ENCODE measurements at regions not wholly inside any gene's neighbourhood (a gene's known extent, or its start where the extent isn't known, plus 50 kb on each side); places are given as distances from the start of the nearest gene placed in this dataset.

DNA sequence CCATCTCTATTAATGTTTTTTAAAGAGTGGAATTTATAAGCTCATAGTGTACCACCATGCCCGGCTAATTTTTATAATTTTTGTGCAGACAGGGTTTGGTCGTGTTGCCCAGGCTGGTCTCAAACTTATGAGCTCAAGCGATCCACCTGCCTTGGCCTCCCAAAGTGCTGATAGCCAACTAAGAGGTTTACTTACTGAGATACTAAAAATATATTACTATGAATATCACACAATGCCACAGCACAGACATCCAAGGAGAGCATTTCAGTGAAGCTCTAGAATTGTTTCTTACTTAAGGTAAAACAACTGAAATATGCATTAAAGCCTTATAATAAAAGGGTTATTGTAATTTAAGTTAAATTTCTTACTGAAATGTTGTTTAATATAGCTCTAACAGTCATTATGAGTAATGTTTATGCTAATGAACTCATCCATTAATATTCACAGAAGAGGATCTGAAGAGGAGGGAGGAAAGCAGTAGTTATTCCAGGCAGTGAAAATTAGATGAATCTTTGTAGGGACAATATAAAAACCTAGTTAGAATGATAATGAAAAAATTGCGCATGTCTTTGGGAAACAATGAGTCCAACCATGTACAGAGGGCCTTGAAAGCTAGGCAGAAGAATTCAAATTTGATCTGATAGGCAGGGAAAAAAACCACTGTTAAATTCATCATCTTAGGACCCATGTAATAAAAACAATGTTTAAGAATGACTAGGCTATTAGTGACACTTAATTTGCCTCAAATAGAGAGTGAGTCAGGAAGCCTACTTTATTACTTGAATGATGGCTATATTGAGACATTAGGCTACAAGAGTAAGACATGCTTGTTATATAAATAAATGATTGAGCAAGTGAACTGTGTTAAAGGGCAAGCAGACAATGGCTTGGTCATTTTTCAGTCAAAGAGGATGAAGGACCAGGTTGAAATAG, 99.2 kb downstream of the SLC41A2 start:
- DNase-seq = no peak

DNA sequence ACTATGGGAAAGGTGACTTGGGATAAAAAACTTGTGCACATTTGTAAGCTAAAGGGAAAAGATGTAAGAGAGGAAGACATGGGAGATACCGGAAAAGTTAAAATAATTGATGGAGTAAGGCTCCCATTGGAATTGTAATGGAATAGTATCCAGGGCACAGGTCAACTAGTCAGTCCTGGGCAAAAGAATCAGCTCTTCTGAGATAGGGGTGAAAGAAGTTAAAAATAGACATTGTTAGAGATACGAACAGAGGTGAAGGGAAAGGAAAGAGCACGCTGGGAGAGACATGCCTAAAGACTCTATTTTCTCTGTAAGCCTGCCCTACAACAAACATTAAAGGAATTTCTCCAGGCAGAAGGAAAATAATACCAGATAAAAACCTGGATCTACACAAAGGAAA, 101.6 kb downstream of the SLC41A2 start:
- no peak for DNase-seq

DNA sequence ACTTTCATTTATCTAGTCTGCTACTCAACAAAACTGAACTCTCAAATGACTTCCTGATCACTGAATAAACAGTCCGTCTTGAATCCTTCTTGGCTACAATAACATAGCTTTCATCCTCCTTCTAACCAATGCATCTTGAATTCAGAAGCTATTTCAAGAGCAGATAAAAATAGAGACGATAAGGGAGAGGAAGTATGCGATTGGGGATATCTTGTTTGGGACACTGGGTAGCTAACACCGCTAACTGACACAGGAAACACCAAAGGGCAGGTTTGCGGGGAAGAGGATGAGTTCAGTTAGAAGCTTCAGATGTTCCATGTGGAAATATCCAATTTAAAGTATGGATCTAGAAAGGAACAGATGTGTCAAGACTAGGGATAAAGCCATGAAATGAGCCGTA, 102.5 kb downstream of the SLC41A2 start:
- no peak for DNase-seq

DNA sequence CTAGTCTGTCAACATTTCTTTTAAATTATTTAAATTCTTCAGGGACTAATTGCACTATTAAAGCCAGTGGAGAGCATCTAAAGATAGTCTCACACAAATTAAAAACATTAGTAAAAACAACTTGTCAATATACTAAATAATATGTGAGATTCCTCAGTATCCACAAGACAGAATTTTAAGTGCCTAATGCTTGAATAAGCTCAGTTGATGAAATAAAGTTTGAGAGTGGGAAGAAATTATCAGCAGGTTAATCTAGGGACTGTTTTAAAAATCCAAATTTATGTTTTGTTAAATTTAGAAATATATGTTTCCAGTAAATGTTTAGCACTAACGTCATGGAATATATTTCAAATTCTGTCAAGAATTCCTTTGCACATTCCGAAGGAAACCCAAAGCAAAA, 105.2 kb downstream of the SLC41A2 start:
- no peak for DNase-seq

DNA sequence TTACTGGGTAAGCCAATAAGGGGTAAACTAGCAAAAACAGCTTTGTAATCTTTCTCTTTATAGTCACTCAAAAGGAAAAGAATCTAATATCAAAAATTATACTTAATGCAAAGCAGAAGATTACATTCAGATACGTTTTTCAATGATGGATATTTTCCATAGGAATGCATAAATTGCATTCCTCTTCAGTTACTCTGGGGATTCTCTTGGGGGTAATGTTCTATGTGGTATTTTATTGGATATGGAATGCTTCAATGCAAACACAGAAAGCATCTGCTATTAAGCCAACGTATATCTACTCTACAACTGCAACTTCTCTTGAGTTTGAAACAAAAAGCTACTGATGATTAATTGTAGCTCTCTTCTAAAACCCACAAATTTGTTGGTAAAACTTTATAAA, 106.0 kb downstream of the SLC41A2 start:
- DNase-seq = no peak

DNA sequence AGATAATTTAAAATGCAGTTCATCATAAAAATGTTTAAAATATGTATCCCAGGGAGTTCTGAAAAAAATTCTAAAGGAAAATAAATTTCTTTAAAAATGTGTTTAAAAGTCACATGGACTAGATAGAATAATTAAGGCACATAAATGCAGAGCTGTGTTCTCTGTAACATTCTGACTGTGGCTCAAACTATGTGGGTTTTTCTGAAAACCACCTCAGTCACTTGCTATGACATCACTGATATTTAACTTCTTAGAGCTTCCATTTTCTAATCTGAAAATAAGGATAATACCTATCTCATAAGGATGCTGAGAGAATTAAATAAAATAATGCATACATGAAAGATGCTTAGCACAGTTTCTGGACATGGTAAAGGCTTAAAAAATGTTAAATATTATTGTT, 107.3 kb downstream of the SLC41A2 start:
- DNase-seq = no peak

DNA sequence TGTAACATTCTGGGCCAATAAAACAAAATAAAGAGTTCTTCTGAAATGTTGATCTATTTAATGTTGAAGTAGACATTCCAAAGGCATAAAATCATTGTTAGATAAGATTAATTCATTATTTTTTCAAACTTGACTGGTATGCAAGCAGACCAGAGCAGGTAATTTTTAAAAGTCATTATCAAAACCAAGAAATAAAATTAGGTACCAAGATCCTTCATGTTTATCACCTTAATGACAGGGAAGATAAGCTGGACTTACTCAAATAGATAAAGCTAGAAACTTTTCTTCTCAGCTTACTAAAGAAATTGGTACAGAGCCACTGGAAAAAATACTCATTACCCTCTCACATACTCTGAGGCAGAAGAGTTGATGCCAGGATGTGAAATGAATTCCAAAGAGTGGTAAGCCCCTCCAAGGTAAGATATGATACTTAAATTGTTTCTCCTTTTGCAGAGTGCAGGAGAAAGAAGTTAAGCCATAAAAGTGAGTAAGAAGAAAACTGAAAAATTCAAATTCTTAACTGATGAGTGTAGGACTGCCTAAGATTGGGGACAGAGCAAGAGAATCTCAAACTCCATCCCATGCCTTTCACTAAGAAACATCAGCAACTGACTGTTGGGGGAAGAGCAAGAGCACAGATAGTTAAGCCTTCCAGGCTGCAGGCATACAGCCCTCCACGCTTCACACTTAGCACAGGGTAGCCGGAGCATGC, 111.9 kb downstream of the SLC41A2 start:
- DNase-seq = no peak

DNA sequence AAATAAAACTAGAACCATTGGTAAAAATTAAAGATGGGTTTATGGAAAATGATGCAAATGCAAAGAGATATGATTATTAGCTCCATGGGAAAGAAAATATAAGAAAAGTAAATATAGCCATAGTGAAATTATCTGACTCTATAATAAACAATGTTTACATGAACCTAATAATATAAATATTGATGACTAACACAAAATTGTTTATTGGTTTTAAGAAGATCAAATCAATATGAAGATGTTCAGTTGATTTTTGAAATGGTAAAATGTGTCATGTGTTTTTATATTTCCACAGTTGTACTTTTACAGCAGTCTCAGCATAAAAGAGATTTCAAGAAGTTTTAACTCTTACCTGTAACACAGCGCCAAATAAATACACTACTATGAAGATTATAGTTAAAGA, 114.0 kb downstream of the SLC41A2 start:
- DNase-seq = no peak

DNA sequence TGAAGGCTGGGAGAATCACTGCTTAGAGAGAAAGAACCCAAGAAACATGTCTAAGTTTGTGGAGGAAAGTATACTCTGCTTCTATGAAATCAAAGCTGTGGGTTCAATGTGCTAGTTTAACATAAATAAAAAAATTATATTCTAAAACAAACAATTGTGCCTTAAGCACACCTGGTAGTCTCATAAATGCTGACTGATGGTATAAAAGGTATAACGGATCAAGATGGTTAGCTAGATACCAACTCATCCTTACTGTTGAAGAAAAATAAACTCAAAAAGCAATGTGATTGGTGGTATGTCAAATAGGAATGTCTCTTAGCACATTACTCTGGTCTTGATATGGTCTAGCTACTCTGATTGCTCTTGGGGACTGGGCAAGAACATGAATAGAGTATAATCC, 117.8 kb downstream of the SLC41A2 start:
- no peak for DNase-seq

DNA sequence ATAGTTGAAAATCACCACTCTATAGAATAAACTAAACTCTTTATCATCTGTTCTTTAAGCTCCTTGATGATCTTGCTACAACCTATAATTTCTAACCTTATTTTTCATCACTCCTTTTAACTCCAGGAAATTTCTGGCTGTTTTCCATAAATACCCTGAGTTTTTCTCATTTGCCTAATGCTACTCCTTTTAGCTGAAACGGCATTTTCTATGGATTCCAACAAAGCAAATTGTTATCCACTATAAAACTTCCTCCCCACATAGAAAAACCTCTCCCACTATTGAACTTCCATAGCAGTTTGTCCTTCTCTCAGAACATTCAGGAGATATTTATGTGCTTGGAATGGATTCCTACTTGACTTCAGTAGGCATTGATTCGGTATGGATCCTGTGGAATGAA, 122.8 kb downstream of the SLC41A2 start:
- DNase-seq = no peak

DNA sequence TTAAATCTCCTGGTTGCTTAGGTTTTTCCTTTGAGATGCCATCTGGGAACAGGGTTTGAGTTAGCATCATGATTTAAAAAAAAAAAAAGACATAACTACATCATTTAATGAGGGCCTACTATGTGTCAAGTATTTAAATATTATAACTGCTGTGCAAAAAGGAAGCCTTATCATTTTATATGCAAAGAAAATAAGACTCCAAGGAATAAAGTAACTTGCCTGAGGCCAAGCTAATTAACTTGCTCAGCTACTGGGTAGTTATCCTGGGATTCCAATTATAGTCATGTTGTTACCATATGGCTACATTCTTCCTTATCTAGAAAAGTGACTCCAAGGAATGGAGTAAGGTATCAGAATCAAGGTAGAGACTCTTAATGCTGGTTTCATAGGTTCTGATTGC, 123.5 kb downstream of the SLC41A2 start:
- no peak for DNase-seq

DNA sequence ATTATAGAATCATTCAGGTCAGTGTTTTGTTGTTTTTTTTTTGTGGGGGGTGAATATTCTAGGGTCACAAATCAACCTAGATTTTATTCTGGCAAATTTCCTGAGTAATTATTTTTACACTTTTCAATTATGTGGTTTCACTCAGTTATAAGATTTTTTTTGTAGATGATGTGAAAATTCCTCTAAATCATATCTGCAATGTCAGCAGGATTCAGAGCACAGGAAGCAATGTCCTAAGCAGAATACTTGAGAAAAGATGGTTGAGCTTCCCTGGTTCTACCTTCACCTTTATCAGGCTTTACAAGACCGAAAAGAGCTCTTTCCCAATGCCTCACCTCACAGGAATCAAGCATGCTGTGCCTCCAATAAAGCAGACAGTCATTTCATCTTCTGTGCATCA, 124.3 kb downstream of the SLC41A2 start:
- DNase-seq = no peak

DNA sequence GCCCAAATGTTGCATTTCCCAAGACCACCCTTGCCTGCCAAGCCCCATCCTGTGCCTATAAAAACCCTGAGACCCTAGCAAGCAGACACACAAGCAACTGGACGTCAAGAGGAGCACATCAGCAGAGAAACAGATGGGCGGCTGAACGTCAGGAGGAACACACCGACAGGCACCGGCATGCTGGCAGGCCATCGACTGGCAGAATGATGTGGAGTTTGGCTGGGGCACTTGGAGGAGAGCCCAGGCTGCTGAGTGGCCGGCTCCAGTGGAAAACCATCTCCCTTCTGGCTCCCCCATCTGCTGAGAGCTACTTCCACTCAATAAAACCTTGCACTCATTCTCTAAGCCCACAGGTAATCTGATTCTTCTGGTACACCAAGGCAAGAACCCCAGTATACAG, 130.1 kb downstream of the SLC41A2 start:
- DNase-seq = no peak

DNA sequence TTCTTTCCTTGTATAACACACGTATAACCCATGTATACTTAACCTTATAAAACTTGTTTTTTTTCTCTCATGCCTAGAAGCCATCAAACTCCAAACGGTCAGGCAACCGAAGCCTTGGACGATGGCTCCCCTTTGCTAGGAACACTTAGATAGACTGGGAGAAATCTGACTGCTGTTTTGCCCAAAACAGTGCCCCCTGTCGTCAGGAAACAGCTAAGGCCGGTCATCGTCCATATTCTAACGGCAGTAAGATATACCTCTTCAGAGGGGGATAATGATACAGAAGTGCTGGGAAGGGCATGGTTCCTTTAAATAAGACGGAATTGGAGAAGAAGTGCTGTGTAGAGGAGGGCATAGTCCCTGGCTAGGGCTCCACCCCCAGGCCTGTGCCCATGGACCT, 130.5 kb downstream of the SLC41A2 start:
- no peak for DNase-seq

DNA sequence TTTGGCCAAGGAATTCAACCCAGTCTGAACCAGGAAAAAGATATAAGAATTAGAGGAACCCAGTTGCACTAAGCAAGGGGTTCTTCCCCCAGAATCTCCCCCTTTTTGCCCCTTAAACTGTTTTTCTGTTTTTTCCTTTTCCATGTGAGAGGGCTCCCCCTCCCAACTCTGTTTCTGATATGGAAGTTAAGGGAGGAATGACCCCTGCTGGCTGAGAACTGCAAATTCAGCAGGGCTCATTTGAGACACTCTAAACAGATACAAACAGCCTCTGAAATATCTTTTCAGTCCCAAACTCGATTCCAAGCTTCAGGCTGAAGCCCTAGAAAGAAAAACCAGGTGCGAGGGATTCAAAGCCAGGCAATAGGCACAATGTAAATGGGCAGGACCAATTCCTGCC, 132.7 kb downstream of the SLC41A2 start:
- DNase-seq = peak; percentile 17

DNA sequence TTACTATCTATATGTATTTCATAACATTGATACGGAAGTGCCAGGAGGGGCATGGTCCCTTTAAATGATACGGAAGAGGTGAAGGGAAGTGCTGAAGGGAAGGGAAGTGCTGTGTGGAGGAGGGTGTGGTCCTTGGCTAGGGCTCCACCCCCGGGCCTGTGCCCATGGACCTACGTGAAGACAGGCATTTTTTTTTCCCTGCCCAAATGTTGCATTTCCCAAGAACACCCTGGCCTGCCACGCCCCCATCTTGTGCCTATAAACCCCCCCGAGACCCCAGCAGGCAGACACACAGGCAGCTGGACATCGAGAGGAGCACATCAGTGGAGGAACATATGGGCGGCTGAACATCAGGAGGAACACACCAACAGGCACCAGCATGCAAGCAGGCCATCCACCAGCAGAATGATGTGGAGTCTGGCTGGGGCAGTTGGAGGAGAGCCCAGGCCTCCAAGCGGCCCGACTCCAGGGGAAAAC, 134.1 kb downstream of the SLC41A2 start:
- no peak for DNase-seq

DNA sequence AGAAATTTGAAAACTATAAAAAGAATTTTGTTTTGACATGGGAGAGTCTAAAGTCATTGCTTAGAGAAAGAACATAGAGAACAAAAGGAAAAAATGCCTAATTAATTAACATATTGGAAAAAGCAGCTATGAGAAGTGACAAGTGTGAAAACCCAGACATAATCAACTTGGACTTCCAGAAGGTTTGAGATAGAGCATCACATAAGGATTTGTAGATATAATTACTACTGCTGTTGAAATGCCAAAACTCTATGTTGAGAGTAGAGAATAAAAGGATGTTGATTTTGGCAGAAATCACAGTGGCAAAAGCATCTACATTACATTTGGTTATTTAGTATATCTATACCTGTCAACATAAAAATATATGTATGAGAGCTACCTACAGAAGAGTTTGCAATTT, 135.1 kb downstream of the SLC41A2 start:
- DNase-seq = no peak

DNA sequence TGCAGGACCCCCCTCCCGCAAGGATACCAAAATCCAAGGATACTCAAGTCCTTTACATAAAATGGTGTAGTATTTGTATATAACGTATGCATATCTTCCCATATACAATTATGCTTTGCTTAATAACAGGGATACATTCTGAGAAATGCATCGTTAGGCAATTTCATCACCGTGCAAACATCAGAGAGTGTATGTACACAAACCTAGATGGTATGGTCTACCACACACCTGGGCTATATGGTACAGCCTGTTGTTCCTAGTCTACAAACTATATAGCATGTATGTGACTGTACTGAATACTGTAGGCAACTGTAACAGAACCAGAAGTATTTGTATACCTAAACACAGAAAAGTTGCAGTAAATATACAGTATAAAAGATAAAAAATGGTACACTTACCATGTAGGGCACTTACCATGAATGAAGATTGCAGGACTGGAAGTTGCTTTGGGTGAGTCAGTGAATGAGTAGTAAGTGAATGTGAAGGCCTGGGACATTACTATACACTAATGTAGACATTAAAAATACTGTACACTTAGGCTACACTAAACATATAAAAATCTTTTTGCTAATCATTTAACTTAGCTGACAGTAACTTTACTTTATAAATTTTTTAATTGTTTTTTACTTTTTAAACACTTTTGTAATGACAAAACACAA, 141.1 kb downstream of the SLC41A2 start:
- DNase-seq = no peak

DNA sequence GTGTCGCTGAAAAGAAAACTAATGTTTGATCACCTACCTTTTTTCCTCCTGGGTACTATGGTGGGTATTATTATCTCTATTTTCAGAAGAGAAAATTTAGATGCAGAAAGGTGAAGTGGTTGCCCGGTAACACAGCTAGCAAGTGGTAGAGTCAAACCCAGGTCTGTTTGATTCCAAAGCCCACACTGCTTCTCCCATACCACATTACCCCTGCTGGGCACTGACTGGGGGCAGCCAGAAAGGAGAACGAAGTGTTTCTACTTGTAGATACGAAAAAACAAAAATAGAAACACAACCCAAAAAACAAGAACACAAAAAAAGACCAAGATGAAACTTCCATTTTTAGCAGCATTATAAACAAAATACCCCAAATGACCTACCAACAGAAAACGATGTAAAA, 142.2 kb downstream of the SLC41A2 start:
- DNase-seq = no peak

DNA sequence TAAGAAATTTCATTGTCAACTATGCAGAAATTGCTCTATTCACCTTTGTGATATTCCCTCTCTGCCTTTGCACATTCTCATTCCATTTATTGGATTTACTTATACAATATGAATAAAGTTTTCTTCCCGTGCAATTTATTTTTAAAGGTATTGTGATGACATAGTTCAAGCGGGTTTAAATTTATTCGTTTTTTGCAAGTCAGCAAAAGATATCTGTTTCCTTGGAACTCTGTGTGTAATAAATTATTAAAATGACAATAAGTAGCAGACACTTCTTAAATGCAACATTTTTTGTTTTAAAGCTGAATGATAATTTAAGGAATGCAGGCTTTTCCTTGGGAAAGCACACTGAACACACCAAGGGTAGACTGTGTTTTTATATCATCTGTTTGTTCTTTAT, 143.1 kb downstream of the SLC41A2 start:
- DNase-seq = no peak
